ENCODE measurements at regions not wholly inside any gene's neighbourhood (a gene's known extent, or its start where the extent isn't known, plus 50 kb on each side); places are given as distances from the start of the nearest gene placed in this dataset.
"Not testable (repeated sequence)": the region's sequence is repeated elsewhere in the genome, so short reads cannot be mapped to it uniquely, and the experiment has no call there.

DNA sequence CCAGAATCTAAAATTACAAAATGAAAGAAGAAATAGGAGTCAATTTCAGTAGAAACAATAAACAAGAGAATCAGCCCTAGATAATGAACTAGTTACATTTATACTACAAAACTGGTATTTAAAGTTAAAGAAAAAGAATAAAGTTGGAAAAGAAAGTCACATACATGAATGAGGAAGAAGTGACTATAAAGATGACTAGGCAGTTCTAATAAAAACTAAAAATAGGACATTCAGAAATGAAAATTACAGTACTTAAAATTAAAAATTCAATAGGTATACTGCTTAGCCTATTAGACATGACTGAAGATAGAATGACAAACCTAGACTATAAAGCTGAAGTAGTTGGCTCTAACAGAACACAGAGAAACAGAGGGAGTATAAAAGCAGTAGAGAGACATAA is 108.8 kb downstream of the AHR start:
- peak; percentile 13 for DNase-seq (ENCODE audit: low read depth, low spot score)
- in situ Hi-C loops (cut with HindIII; ENCODE audit: low sequenced_read_pairs) = no loop called here
- TF ChIP-seq, protein P1, sequence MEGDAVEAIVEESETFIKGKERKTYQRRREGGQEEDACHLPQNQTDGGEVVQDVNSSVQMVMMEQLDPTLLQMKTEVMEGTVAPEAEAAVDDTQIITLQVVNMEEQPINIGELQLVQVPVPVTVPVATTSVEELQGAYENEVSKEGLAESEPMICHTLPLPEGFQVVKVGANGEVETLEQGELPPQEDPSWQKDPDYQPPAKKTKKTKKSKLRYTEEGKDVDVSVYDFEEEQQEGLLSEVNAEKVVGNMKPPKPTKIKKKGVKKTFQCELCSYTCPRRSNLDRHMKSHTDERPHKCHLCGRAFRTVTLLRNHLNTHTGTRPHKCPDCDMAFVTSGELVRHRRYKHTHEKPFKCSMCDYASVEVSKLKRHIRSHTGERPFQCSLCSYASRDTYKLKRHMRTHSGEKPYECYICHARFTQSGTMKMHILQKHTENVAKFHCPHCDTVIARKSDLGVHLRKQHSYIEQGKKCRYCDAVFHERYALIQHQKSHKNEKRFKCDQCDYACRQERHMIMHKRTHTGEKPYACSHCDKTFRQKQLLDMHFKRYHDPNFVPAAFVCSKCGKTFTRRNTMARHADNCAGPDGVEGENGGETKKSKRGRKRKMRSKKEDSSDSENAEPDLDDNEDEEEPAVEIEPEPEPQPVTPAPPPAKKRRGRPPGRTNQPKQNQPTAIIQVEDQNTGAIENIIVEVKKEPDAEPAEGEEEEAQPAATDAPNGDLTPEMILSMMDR (IDR thresholded peaks at IDR 0.05; ENCODE audit: low read depth, low read length) = no peak
- no peak overlapping the region for H3K4me3 ChIP-seq (ENCODE audit: low read depth, low read length)

DNA sequence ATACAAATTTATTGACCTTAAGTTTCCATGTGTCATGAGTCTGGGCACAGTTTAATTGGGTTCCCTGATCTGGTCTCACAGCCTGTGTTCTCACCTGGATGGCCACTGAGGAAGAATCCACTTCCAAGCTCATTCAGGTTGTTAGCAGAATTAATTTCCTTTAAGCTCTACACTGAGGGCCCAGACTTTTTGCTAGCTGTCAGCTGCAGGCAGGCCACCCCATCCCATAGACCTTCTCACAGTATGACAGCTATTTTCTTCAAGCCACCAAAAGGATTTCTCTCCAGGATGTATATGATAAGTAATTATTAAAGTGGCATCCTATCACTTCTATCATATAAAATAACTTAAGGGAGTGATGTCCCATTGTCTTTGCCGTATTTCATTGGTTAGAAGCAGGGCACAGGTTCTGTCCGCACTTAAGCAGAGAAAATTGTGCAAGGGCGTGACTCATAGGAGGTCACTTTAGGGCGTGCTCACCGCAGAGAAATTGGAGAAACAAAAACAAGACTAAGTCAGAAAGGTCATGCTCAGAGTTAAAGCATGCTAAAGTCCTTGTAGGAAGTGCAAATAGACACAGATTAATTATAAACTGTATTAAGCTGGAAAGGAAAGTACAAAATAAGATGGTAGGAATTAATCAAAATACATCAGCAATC is 109.9 kb downstream of the AHR start:
- H3K4me3 ChIP-seq (ENCODE audit: low read depth, low read length) = no peak overlapping the region
- in situ Hi-C loops (cut with HindIII; ENCODE audit: low sequenced_read_pairs) = no loop called here
- TF ChIP-seq, protein P1 (IDR thresholded peaks at IDR 0.05; ENCODE audit: low read depth, low read length) = no peak
- peak; percentile 91 for DNase-seq (ENCODE audit: low read depth, low spot score)

DNA sequence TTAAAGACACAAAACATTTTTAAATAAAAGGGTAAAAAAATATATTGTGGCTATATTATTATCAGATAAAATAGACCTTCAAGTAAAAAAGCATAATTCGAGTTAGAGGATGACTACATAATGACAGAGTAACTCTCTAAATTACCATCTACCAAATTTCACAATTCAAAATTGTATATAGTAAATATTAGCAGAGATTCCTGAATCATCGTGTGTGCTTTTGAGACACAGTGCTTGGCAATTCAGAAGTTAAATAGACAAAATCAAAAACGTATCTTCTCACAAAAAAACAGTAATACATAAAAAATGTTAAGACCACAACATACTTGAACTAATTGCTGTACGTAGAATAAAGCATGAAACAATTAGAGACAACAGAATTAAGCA is 110.4 kb downstream of the AHR start:
- DNase-seq (ENCODE audit: low read depth, low spot score) = no peak

DNA sequence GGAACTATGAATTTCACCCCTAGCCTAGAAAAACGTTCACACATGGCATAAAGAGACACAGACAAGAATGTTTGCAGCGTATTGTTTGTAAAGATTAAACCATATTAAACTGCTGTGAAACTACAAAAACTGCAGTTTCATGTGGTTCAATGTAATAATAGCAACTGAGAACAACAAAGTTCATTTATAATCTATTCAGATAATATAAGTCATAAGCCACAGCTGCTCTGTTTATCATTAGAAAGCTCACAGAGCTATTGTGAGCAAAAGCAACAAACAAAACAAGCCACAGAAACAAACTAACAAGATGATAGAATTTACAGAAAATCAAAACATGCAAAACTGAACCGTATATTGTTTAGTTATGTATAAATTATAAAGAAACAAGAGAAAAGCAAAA is 113.5 kb downstream of the AHR start:
- DNase-seq (ENCODE audit: low read depth, low spot score) = no peak
- in situ Hi-C loops (cut with HindIII; ENCODE audit: low sequenced_read_pairs) = no loop called here
- TF ChIP-seq, protein P1 (IDR thresholded peaks at IDR 0.05; ENCODE audit: low read depth, low read length) = no peak
- H3K4me3 ChIP-seq (ENCODE audit: low read depth, low read length) = no peak overlapping the region

More for the DNA sequence above, 110.4 kb downstream of the AHR start:
- TF ChIP-seq, protein P1 (IDR thresholded peaks at IDR 0.05; ENCODE audit: low read depth, low read length) = no peak
- in situ Hi-C loops (cut with HindIII; ENCODE audit: low sequenced_read_pairs) = no loop called here
- H3K4me3 ChIP-seq (ENCODE audit: low read depth, low read length) = no peak overlapping the region

DNA sequence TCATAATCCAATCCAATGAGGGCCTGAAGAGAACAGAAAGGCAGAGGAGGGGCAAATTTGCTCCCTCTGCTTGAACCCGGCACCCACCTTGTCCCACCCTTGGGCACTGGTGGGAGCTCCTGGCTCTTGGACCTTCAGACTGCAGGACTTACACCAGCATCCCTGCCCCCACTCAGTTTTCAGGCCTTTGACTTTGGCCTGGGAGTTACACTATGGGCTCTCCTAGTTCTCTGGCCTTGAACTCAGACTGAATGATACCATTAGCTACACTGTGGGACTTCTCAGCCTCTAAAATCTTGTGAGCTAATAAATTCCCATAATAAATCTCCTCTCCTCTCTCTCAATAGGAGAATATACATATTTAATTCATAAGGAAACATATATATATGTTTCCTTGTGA is 114.4 kb downstream of the AHR start:
- DNase-seq (ENCODE audit: low read depth, low spot score) = no peak
- TF ChIP-seq, protein P1 (IDR thresholded peaks at IDR 0.05; ENCODE audit: low read depth, low read length) = no peak
- no peak overlapping the region for H3K4me3 ChIP-seq (ENCODE audit: low read depth, low read length)
- in situ Hi-C loops (cut with HindIII; ENCODE audit: low sequenced_read_pairs) = no loop called here

DNA sequence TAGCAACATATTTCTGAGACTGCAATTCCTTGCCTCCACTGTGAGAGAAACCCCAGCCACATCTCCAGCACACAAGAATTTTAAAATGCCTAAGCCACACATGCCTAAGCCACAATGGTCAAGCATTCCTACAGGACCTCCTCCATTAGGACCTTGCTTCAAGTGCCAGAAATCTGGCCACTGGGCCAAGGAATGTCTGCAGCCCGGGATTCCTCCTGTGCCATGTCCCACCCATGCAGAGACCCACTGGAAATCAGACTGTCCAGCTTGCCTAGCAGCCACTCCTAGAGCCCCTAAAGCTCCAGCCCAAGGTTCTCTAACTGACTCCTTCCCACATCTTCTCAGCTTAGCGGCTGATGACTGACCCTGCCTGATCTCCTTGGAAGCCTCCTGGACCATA is 117.5 kb downstream of the AHR start:
- DNase-seq (ENCODE audit: low read depth, low spot score) = peak; percentile 42
- H3K4me3 ChIP-seq (ENCODE audit: low read depth, low read length) = no peak overlapping the region
- TF ChIP-seq, protein P1 (IDR thresholded peaks at IDR 0.05; ENCODE audit: low read depth, low read length) = no peak
- in situ Hi-C loops (cut with HindIII; ENCODE audit: low sequenced_read_pairs) = no loop called here

DNA sequence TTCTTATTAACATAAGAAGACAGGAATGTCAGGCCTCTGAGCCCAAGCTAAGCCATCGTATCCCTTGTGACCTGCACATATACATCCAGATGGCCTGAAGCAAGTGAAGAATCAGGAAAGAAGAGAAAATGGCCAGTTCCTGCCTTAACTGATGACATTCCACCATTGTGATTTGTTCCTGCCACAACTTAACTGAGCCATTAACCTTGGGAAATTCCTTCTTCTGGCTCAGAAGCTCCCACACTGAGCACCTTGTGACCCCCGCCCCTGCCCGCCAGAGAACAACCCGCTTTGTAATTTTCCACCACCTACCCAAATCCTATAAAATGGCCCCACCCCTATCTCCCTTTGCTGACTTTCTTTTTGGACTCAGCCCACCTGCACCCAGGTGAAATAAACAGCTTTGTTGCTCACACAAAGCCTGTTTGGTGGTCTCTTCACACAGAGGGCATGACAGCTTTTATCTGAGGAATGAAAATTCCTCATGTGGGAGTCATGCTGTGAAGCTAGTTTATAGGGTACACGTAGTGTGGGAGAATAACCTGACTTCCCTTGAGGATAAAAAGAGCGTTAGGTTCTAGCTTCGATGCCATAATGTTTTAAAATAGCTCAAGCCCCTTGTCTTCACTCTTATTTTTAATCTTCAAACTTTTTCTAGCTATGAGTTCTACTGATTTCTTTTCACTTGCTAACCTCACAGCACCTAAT is 122.0 kb downstream of the AHR start:
- DNase-seq (ENCODE audit: low read depth, low spot score) = peak; percentile 44
- H3K4me3 ChIP-seq (ENCODE audit: low read depth, low read length); in situ Hi-C loops (cut with HindIII; ENCODE audit: low sequenced_read_pairs): not testable (repeated sequence)

All from astrocyte of the spinal cord (primary cell).